Activated CD4-positive, alpha-beta memory T cell treated with anti-CD3 and anti-CD28 coated beads, Interleukin-2, amount 10 ng/mL, durations not matched to agents 7 days and 5 days (primary cell): ENCODE measurements at regions not wholly inside any gene's neighbourhood (a gene's known extent, or its start where the extent isn't known, plus 50 kb on each side); places are given as distances from the start of the nearest gene placed in this dataset.

ENCODE experiments used
- CTCF ChIA-PET: fragments of 350-600 bp; sonication (Branson Sonifier 250); formaldehyde crosslinking; loops from one replicate; lab custom pipeline; 2021; ENCODE audit warnings: antibody characterized with exemption, inconsistent platforms; lab: Charles Lee
- POLR2A ChIA-PET: fragments of 350-600 bp; sonication (Branson Sonifier 250); formaldehyde crosslinking; loops from one replicate; lab custom pipeline; 2021; ENCODE audit warnings: antibody characterized with exemption; lab: Charles Lee
- DNase-seq: peaks from one replicate; pipeline ENCODE4 v3.0.0-alpha.2; 2020
- H3K27ac Mint-ChIP-seq: one replicate; pipeline ENCODE4 v1.8.0; 2021; ENCODE audit warnings: mild to moderate bottlenecking, mixed read lengths
- H3K27me3 Mint-ChIP-seq: one replicate; pipeline ENCODE4 v1.8.0; 2021; ENCODE audit warnings: mixed read lengths
- H3K36me3 Mint-ChIP-seq: one replicate; pipeline ENCODE4 v1.8.0; 2021; ENCODE audit warnings: low read depth, mixed read lengths
- H3K4me1 Mint-ChIP-seq: one replicate; pipeline ENCODE4 v1.8.0; 2021; ENCODE audit warnings: mixed read lengths
- H3K4me3 Mint-ChIP-seq: one replicate; pipeline ENCODE4 v1.8.0; 2021; ENCODE audit warnings: mild to moderate bottlenecking, mixed read lengths
- H3K9me3 Mint-ChIP-seq: one replicate; pipeline ENCODE4 v1.8.0; 2021; ENCODE audit warnings: mixed read lengths

DNA sequence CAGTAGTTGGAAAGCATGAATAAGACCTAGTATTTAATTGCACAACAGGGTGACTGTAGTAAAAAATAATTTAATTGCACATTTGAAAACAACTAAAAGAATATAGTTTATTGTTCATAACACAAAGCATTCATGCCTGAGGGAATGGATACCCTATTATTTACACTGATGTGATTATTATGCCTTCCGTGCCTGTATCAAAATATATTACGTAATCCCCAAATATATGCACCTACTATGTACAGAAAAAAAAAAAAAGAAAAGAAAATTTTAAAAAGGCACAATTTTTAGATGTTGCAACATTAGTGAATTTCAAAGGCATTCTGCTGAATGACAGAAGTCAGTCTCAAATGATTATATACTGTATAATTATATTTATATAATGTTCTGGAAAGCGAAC, 647.2 kb upstream of the BCHE start:
- no peak for DNase-seq
- no peak overlapping the region for H3K4me3 Mint-ChIP-seq
- H3K9me3 Mint-ChIP-seq, result peaks cover 2% of the 10 kb centered on the region
- ChIA-PET CTCF (no interaction called here), POLR2A (no interaction called here)
- H3K4me1 Mint-ChIP-seq, result no peaks in the 10 kb centered on the region
- H3K36me3 Mint-ChIP-seq, result no peaks in the 10 kb centered on the region
- H3K27me3 Mint-ChIP-seq, result no peaks in the 10 kb centered on the region
- no peak overlapping the region for H3K27ac Mint-ChIP-seq

DNA sequence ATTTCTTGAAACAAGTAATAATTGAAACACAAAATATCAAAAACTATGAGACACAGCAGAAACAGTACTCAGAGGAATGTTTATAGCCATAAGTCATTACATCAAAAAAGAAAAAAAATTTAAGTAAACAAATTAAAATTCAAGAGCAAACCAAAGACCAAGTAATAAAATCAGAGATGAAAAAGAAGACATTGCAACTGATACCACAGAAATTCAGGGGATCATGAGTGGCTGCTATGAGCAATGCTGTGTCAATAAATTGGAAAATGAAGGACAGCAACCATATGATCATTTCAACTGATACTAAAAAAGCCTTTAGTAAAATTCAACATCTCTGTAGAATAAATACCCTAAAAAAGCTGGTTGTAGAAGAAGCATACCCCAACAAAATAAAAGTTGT, 644.1 kb upstream of the BCHE start:
- peaks cover 2% of the 10 kb centered on the region for H3K9me3 Mint-ChIP-seq
- no peaks in the 10 kb centered on the region for H3K36me3 Mint-ChIP-seq
- no peaks in the 10 kb centered on the region for H3K27me3 Mint-ChIP-seq
- no peaks in the 10 kb centered on the region for H3K4me1 Mint-ChIP-seq
- H3K4me3 Mint-ChIP-seq, result no peak overlapping the region
- H3K27ac Mint-ChIP-seq, result no peak overlapping the region
- POLR2A ChIA-PET, result no interaction called here
- DNase-seq, result no peak
- CTCF ChIA-PET, result no interaction called here

DNA sequence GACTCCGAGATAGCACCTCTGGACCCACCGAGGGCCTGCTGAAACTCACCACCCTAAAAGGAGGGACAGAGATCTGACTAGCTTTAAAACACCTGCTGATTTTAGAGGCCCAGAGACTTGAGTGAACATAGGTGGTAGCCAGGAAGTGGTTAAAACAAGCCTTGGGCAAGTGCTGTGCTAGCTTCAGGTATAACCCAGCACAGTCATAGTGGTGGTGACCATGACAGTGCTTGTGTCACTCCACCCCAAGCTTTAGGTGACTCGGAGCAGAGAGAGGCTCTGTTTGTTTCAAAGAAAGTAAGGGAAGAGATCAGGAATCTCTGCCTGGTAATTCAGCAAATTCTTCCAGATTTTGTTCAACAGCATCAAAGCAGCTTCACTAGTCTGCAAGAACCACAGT, 641.1 kb upstream of the BCHE start:
- POLR2A ChIA-PET, result no interaction called here
- CTCF ChIA-PET, result no interaction called here
- no peak for DNase-seq
- peaks cover 2% of the 10 kb centered on the region for H3K9me3 Mint-ChIP-seq
- no peaks in the 10 kb centered on the region for H3K27me3 Mint-ChIP-seq
- H3K36me3 Mint-ChIP-seq, result no peaks in the 10 kb centered on the region
- no peak overlapping the region for H3K4me3 Mint-ChIP-seq
- no peaks in the 10 kb centered on the region for H3K4me1 Mint-ChIP-seq
- H3K27ac Mint-ChIP-seq, result no peak overlapping the region

DNA sequence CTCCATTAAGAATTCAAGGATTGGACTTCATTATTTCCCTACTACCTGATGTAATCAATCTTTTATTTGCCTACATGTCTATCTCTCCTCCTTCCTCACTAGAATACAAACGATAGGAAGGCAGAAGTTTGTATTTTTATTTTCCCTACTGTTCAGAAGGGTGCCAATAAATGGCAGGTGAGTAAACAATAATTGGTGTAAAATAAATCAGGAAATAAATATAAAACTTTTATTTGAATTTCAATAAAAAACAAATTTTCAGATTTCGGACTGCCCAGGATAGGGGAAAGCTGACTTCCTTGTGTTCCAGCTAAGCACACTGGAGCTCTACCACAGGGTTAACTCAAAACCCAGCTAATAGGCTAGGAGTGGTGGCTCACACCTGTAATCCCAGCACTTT, 636.3 kb upstream of the BCHE start:
- no peak for DNase-seq

DNA sequence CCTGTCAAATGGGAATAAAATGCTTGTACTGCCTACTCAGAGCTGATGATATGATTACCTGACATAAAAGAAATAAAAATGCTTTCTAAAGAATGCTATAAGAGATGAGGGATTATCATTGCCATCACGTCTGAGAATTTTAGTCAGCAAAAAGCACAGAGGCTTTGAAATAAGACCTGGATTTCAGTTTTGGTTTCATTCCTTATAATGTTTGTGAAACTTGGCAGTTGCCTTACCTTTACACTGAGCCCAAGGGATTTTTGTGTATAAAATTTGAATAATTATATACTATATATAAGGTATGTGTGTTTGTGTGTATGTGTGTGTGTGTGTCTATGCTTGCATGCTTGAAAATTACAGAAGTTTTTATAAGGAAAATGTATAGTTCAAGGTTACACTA, 634.8 kb upstream of the BCHE start:
- CTCF ChIA-PET, result no interaction called here
- no peaks in the 10 kb centered on the region for H3K4me1 Mint-ChIP-seq
- no peak overlapping the region for H3K27ac Mint-ChIP-seq
- no peaks in the 10 kb centered on the region for H3K27me3 Mint-ChIP-seq
- H3K36me3 Mint-ChIP-seq, result no peaks in the 10 kb centered on the region
- DNase-seq, result no peak
- POLR2A ChIA-PET, result no interaction called here
- no peak overlapping the region for H3K4me3 Mint-ChIP-seq
- no peaks in the 10 kb centered on the region for H3K9me3 Mint-ChIP-seq

More for the DNA sequence above, 636.3 kb upstream of the BCHE start:
- H3K36me3 Mint-ChIP-seq, result no peaks in the 10 kb centered on the region
- no peaks in the 10 kb centered on the region for H3K4me1 Mint-ChIP-seq
- ChIA-PET POLR2A (no interaction called here), CTCF (no interaction called here)
- H3K9me3 Mint-ChIP-seq, result no peaks in the 10 kb centered on the region
- no peaks in the 10 kb centered on the region for H3K27me3 Mint-ChIP-seq
- no peak overlapping the region for H3K4me3 Mint-ChIP-seq
- no peak overlapping the region for H3K27ac Mint-ChIP-seq

DNA sequence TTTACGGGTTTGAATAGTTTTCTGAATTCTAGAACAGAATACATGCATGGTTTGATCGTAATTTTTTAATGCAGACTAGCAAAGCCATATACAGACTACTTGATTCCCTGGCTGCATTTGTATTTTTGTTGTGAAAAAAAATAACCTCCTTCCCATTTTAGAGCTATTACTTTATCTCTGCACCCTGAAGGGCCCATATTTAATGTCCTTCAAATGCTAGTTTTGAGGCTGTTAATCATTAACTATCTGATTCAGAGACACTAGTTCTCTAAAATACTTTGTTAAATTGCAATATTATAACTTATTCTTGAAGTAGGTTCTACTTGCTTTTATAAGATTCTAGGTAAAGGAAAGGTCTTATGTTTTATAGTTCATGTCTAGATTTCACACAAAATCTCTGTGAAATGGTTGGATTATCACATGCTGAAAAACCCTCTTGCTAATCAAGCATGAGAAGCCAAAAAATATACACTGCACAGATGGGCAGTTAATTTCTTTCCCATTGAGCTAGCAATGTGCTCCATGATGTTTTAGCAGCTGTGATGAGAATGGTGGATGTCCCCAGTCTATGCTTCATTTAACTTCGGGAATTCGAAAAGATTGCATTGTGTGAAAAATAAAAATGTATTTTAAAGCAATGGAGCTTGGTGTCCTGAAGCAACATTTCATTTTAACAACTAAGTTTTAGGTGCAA, 634.0 kb upstream of the BCHE start:
- ChIA-PET POLR2A (no interaction called here), CTCF (no interaction called here)

DNA sequence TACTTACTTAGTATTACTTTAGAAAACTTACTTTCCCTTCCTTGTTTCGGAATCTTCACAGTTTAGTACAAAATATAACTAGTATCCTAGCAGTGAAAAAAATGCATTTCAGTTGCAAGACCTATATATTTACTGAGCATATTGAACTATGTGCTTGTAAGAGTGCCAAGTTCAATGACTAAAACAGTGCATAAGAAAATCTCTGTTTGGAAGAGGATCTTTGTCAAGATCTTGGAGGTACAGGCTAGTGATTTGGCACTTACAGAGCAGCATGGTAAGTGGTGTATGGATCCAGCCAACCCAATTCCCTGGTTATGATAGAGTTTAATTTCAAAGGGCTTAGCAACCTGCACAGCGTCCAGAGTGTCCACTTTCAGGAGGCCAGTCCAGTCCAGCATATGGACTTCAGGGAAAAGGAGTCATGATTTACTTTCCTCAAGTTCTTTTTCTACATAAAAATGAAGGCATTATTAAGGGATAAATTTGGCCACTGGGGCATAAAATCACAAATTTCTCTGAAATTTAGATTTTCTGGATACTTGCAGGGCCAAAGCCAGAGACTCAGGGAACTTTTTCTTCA, 625.8 kb upstream of the BCHE start:
- ChIA-PET POLR2A (no interaction called here), CTCF (no interaction called here)
- peaks cover 2% of the 10 kb centered on the region for H3K9me3 Mint-ChIP-seq
- no peaks in the 10 kb centered on the region for H3K36me3 Mint-ChIP-seq
- no peaks in the 10 kb centered on the region for H3K4me1 Mint-ChIP-seq
- no peak for DNase-seq
- no peaks in the 10 kb centered on the region for H3K27me3 Mint-ChIP-seq
- H3K27ac Mint-ChIP-seq, result no peak overlapping the region
- no peak overlapping the region for H3K4me3 Mint-ChIP-seq

More for the DNA sequence above, 634.0 kb upstream of the BCHE start:
- no peaks in the 10 kb centered on the region for H3K27me3 Mint-ChIP-seq
- H3K36me3 Mint-ChIP-seq, result no peaks in the 10 kb centered on the region
- no peaks in the 10 kb centered on the region for H3K4me1 Mint-ChIP-seq
- H3K27ac Mint-ChIP-seq, result no peak overlapping the region
- H3K9me3 Mint-ChIP-seq, result no peaks in the 10 kb centered on the region
- no peak overlapping the region for H3K4me3 Mint-ChIP-seq
- no peak for DNase-seq

DNA sequence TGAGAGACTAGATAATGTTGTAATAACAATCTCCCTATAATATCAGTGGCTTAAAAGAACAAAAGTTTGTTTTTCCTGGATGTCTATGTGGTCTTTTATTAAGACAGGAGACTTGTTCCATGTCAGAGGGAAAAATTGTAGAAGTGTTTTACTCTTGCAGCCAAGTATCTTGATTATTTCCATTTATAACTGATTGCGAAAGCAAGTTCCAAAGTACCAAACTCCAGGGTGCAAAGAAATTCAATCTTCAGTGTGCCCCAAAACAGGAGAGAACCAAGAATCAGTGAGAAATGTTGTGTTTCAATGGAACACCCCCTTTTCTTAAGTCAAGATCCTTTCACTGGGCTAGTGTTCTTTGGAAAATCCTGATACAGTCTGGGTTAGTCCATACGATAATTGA, 624.4 kb upstream of the BCHE start:
- H3K4me1 Mint-ChIP-seq, result no peaks in the 10 kb centered on the region
- H3K36me3 Mint-ChIP-seq, result no peaks in the 10 kb centered on the region
- no peak overlapping the region for H3K4me3 Mint-ChIP-seq
- no peak overlapping the region for H3K27ac Mint-ChIP-seq
- DNase-seq, result no peak
- H3K9me3 Mint-ChIP-seq, result peaks cover 2% of the 10 kb centered on the region
- no peaks in the 10 kb centered on the region for H3K27me3 Mint-ChIP-seq
- ChIA-PET CTCF (no interaction called here), POLR2A (no interaction called here)

DNA sequence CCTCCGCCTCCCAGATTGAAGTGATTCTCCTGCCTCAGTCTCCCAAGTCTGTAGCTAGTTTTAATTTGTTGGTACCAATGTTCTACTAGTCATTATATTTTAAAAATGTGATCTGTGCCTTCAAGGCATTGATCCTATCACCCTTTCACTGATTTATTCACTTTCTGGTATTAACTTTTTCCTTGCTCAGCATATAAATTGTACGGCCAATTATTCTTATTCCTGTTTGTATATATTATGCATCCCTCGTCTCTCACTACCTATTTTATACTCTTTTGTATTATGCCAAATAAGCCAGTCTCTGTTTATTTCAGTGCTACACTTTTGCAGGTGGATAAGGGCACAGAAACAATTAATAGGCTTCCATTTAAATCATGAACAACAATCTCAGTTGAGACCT, 620.2 kb upstream of the BCHE start:
- ChIA-PET CTCF (no interaction called here), POLR2A (no interaction called here)
- Mint-ChIP-seq H3K9me3 (peaks cover 2% of the 10 kb centered on the region), H3K27me3 (no peaks in the 10 kb centered on the region), H3K27ac (no peak overlapping the region), H3K4me1 (no peaks in the 10 kb centered on the region), H3K36me3 (no peaks in the 10 kb centered on the region), H3K4me3 (no peak overlapping the region)
- no peak for DNase-seq

DNA sequence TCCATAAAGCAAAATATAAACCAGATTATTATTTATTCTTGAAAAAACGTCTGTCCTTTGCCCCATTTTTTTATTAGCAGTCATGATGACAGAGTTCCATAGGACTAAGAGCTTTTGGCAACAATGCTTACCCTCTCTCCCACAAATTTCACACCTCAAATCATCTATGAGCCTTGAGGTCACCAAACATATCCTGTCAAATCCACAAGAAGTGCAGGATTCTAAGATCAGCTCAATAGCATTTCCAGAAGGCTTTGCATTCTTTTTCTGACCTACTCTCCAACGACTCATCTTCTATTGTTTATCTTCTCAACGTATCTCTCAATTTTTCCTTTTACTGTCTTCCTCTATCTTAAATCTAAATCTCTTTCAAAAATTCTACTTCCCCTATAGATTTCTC, 619.1 kb upstream of the BCHE start:
- CTCF ChIA-PET, result no interaction called here
- no peaks in the 10 kb centered on the region for H3K27me3 Mint-ChIP-seq
- POLR2A ChIA-PET, result no interaction called here

DNA sequence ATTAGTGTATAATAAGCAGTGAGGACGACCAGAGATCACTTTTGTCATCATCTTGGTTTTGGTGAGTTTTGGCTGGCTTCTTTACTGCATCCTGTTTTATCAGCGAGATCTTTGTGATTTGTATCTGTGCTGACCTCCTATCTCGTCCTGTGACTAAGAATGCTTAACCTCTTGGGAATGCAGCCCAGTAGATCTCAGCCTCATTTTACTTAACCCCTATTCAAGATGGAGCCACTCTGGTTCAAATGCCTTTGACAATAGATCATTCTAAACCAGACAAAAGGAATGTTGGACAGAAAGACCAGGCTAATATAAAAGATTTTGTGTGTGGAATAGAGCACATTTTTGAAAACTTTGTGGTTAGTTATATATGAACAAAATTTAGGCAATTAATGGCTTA, 618.5 kb upstream of the BCHE start:
- Mint-ChIP-seq H3K27me3 (no peaks in the 10 kb centered on the region), H3K4me1 (no peaks in the 10 kb centered on the region), H3K27ac (no peak overlapping the region), H3K36me3 (no peaks in the 10 kb centered on the region), H3K9me3 (peaks cover 5% of the 10 kb centered on the region), H3K4me3 (no peak overlapping the region)
- ChIA-PET POLR2A (no interaction called here), CTCF (no interaction called here)
- no peak for DNase-seq

More for the DNA sequence above, 619.1 kb upstream of the BCHE start:
- Mint-ChIP-seq H3K4me3 (no peak overlapping the region), H3K36me3 (no peaks in the 10 kb centered on the region), H3K4me1 (no peaks in the 10 kb centered on the region), H3K27ac (no peak overlapping the region), H3K9me3 (peaks cover 5% of the 10 kb centered on the region)
- DNase-seq, result no peak

DNA sequence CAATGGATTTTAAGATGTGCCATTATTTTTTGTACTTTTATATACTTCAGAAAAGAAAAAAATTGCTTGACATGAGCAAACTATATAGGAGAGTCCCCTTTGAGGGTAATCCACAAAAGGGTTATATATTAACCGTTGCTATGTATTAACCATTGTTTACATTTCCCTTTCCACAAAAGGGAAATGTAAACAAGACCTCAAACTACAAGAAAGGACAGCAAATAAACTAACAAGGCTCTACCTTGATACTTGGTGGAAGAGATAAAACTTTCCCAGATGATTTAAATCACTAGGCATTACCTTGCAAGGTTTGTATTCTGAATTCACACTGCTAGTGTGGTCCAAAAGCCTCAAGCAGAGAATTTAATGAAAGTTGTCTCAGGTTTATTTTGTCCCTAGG, 616.3 kb upstream of the BCHE start:
- Mint-ChIP-seq H3K9me3 (peaks cover 3% of the 10 kb centered on the region), H3K4me1 (no peaks in the 10 kb centered on the region), H3K4me3 (no peak overlapping the region), H3K27ac (no peak overlapping the region), H3K27me3 (no peaks in the 10 kb centered on the region), H3K36me3 (no peaks in the 10 kb centered on the region)
- ChIA-PET CTCF (no interaction called here), POLR2A (no interaction called here)
- no peak for DNase-seq

DNA sequence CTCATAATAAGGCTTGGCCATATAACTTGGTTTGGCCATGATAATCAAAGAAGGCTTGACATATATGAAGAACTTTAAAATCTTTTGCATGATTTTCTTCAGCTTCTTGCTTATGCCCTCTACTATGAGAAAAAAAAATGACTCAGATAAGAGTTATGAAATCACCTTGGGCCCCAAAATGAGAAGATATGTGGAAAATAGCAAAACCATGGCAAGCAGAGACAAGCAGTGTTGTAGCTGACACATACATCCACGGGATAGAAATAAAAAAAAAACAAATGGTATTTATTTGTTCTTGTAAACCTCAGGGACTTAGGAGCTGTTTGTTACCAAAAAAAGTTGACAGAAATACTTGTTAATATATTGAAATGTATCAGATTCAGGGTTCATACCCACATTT, 614.8 kb upstream of the BCHE start:
- Mint-ChIP-seq H3K36me3 (no peaks in the 10 kb centered on the region), H3K4me1 (no peaks in the 10 kb centered on the region), H3K27ac (no peak overlapping the region), H3K9me3 (peaks cover 3% of the 10 kb centered on the region), H3K27me3 (no peaks in the 10 kb centered on the region), H3K4me3 (no peak overlapping the region)
- POLR2A ChIA-PET, result no interaction called here
- no peak for DNase-seq
- CTCF ChIA-PET, result no interaction called here

DNA sequence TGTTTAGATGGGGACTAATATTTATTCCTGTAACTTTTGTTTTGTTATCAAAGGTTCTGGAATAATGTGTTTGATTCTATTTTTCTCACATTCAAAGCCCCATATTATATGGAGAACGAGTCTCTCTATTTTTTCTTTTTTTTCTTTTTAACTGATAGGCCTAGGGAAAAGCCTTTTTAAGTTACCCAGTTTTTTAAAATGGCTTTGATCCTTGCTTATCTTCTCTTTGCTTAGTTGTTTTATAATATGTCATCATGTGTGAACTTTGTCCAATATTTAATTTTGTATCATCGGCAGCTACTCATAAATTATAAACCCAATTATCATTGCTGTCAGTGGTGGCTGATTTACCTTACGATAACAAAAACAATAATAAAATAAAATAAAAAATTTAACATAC, 610.3 kb upstream of the BCHE start:
- Mint-ChIP-seq H3K4me1 (no peaks in the 10 kb centered on the region), H3K9me3 (peaks cover 7% of the 10 kb centered on the region), H3K4me3 (no peak overlapping the region), H3K27ac (no peak overlapping the region), H3K36me3 (no peaks in the 10 kb centered on the region), H3K27me3 (no peaks in the 10 kb centered on the region)
- POLR2A ChIA-PET, result no interaction called here
- CTCF ChIA-PET, result no interaction called here
- DNase-seq, result no peak
